Tibial nerve (tissue), 4 donors: ENCODE measurements at regions not wholly inside any gene's neighbourhood (a gene's known extent, or its start where the extent isn't known, plus 50 kb on each side); places are given as distances from the start of the nearest gene placed in this dataset.

Source experiments
- DNase-seq, 2 donors: peaks; one replicate each; pipeline ENCODE4 v3.0.0-alpha.2; 2019; ENCODE audit warnings: low spot score in 2 of 2
- H3K27ac ChIP-seq, 4 donors: fragments of 200-600 bp; sonication (generic) in 3 of 4; one replicate each; pipeline ENCODE4 v1.5.1; 2017 to 2019; ENCODE audit warnings: mild to moderate bottlenecking in 1 of 4
- H3K27me3 ChIP-seq, 2 donors: fragments of 200-600 bp; sonication (generic) in 1 of 2; one replicate each; pipeline versions ENCODE4 v1.5.1 to v1.6.0; 2017 to 2019
- H3K36me3 ChIP-seq, 3 donors: fragments of 200-600 bp; sonication (generic); one replicate each; pipeline ENCODE4 v1.5.1; 2018 to 2019
- H3K4me1 ChIP-seq, 4 donors: fragments of 200-600 bp; sonication (generic) in 3 of 4; one replicate each; pipeline ENCODE4 v1.5.1; 2017 to 2019
- H3K4me3 ChIP-seq, 4 donors: fragments of 200-600 bp; sonication (generic) in 3 of 4; one replicate each; pipeline ENCODE4 v1.5.1; 2017 to 2019; ENCODE audit warnings: mild to moderate bottlenecking in 1 of 4, moderate library complexity in 1 of 4
- H3K9me3 ChIP-seq, 4 donors: fragments of 200-600 bp; sonication (generic) in 3 of 4; one replicate each; pipeline ENCODE4 v1.5.1; 2017 to 2019
- CTCF ChIP-seq, 5 experiments: fragments of 200-600 bp in 3 of 5; fragments of 450-650 bp in 2 of 5; sonication (generic) in 3 of 5; IDR thresholded peaks; one replicate each; pipeline ENCODE4 v1.5.1; 2016 to 2019; ENCODE audit warnings: antibody characterized with exemption in 5 of 5, mild to moderate bottlenecking in 3 of 5, moderate library complexity in 2 of 5
- EP300 ChIP-seq, 2 donors: sonication (generic); formaldehyde crosslinking; IDR thresholded peaks; one replicate each; pipeline ENCODE4 v1.6.1; 2017; ENCODE audit warnings: antibody characterized with exemption in 2 of 2, mild to moderate bottlenecking in 1 of 2
- POLR2A ChIP-seq, 2 donors: fragments of 450-650 bp; IDR thresholded peaks; one replicate each; pipeline ENCODE4 v1.6.1; 2017; ENCODE audit warnings: antibody characterized with exemption in 2 of 2, mild to moderate bottlenecking in 2 of 2, moderate library complexity in 2 of 2
- WGBS, 2 donors: methylation state at CpG; one replicate each; pipeline ENCODE4 v1.1.5; 2018; 5-methylcytosine and 5-hydroxymethylcytosine counted together

- Histone ChIP-seq H3K4me1 (no peaks in the 10 kb centered on the region), H3K4me3 (no peak overlapping the region), H3K27ac (no peak overlapping the region), H3K9me3 (no peaks in the 10 kb centered on the region), H3K27me3 (no peaks in the 10 kb centered on the region), H3K36me3 (no peaks in the 10 kb centered on the region)
- TF ChIP-seq POLR2A (IDR thresholded peaks at IDR 0.05) (no peak), EP300 (IDR thresholded peaks at IDR 0.05) (no peak), CTCF (IDR thresholded peaks at IDR 0.05) (no peak)
- no peak for DNase-seq
- WGBS, 2 donors: 56 to 66% methylated on average over 5 of the region's 5 CpGs
These were observed 65.8 kb upstream of the ELMO1 start for GRCh38 chr7:37514497-37514896.

- Histone ChIP-seq H3K27me3 (no peaks in the 10 kb centered on the region), H3K4me1 (no peaks in the 10 kb centered on the region), H3K4me3 (no peak overlapping the region), H3K36me3 (no peaks in the 10 kb centered on the region), H3K9me3 (no peaks in the 10 kb centered on the region), H3K27ac (no peak overlapping the region)
- 40 to 42% methylated on average over 5 of the region's 5 CpGs for WGBS, 2 donors
- TF ChIP-seq CTCF (IDR thresholded peaks at IDR 0.05) (no peak), EP300 (IDR thresholded peaks at IDR 0.05) (no peak), POLR2A (IDR thresholded peaks at IDR 0.05) (no peak)
- DNase-seq: no peak
These were observed 68.0 kb upstream of the ELMO1 start for GRCh38 chr7:37516664-37517063.

- H3K4me3 ChIP-seq: no peak overlapping the region
- no peaks in the 10 kb centered on the region for H3K9me3 ChIP-seq
- no peaks in the 10 kb centered on the region for H3K27me3 ChIP-seq
- TF ChIP-seq EP300 (IDR thresholded peaks at IDR 0.05) (no peak), CTCF (IDR thresholded peaks at IDR 0.05) (no peak), POLR2A (IDR thresholded peaks at IDR 0.05) (no peak)
- no peak for DNase-seq
- H3K27ac ChIP-seq: no peak overlapping the region
- H3K36me3 ChIP-seq: no peaks in the 10 kb centered on the region
- WGBS, 2 donors: 94 to 96% methylated on average over 2 of the region's 2 CpGs
- no peaks in the 10 kb centered on the region for H3K4me1 ChIP-seq
These were observed 69.6 kb upstream of the ELMO1 start for GRCh38 chr7:37518266-37518665.

- Histone ChIP-seq H3K27me3 (no peaks in the 10 kb centered on the region), H3K4me1 (peaks cover 0 to 5% (median 0%) of the 10 kb centered on the region in 4 donors), H3K9me3 (no peaks in the 10 kb centered on the region), H3K27ac (no peak overlapping the region), H3K36me3 (no peaks in the 10 kb centered on the region), H3K4me3 (no peak overlapping the region)
- 72 to 89% methylated on average over 4 of the region's 4 CpGs for WGBS, 2 donors
- no peak for DNase-seq
- TF ChIP-seq CTCF (IDR thresholded peaks at IDR 0.05) (no peak), EP300 (IDR thresholded peaks at IDR 0.05) (no peak)
These were observed 75.4 kb upstream of the ELMO1 start for GRCh38 chr7:37524056-37524455.

- Histone ChIP-seq H3K9me3 (no peaks in the 10 kb centered on the region), H3K36me3 (no peaks in the 10 kb centered on the region), H3K4me1 (peaks cover 0 to 5% (median 0%) of the 10 kb centered on the region in 4 donors), H3K4me3 (no peak overlapping the region), H3K27ac (no peak overlapping the region), H3K27me3 (no peaks in the 10 kb centered on the region)
- no peak for TF ChIP-seq CTCF (IDR thresholded peaks at IDR 0.05)
- no peak for TF ChIP-seq POLR2A (IDR thresholded peaks at IDR 0.05)
- no peak for TF ChIP-seq EP300 (IDR thresholded peaks at IDR 0.05)
- no peak for DNase-seq
- WGBS, 2 donors: 56 to 74% methylated on average over 2 of the region's 2 CpGs
These were observed 76.1 kb upstream of the ELMO1 start for GRCh38 chr7:37524797-37525196.
